Activated CD4-positive, alpha-beta T cell treated with anti-CD3 and anti-CD28 coated beads, Interleukin-2, amount 50 U/mL, for 16 hours (primary cell): ENCODE measurements at regions not wholly inside any gene's neighbourhood (a gene's known extent, or its start where the extent isn't known, plus 50 kb on each side); places are given as distances from the start of the nearest gene placed in this dataset.

Experiments used
- DNase-seq: peaks from one replicate; pipeline ENCODE4 v3.0.0-alpha.2; 2020

DNA sequence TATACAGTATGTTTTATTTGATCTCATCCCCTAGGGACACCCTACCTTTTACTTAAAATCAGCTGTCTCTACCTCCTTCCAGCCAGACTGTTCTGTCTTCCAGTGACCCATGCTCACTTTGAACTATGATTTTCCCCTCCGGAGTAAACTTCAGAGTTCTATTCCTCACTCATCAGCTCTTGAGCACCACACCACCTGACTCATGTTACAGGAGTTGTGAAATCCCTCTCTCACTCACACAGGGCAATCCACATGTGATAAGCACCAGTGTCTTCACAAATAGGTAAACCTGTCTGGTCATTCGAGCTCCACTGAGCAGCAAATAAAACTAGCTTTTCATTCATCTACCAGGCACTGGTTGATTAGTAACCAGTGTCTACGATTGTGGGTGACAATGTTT, 177.3 kb upstream of the BMP4 start:
- no peak for DNase-seq

GRCh38 chr14:54135804-54136280, 179.2 kb upstream of the BMP4 start:
- DNase-seq: no peak

DNA sequence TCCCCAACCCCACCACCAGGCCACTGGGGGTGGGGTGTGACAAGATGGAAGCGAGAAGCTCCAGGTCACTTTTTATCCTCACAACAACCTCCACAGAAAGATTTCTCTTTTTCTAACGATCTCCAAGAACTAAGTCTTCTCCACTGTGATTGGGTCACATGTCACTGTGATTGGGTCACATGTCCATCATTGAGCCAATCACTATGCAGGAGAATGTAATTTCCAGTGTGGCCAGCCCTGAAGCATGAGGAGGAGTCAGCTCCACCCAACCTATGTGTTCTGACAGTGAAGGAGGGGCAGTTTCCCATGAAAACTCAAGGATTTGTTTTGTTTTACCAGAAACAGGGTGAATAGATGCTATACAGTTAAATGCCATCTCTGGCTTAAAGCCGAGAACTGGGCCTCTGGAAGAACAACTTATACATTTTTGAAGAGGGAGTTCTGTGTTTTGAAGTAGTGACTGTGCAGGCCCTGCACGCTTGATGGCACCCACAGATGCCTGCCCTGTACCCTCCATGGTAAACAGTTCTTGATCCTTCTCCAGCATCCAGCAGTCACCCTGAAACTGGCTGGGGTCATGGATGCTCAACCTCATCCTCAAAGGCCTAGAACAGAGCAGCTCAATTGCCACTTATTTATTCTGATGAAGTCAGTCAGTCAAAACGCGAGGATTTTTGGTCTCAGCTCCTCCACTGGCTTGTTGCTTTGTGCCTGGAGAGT, 180.4 kb upstream of the BMP4 start:
- no peak for DNase-seq

DNA sequence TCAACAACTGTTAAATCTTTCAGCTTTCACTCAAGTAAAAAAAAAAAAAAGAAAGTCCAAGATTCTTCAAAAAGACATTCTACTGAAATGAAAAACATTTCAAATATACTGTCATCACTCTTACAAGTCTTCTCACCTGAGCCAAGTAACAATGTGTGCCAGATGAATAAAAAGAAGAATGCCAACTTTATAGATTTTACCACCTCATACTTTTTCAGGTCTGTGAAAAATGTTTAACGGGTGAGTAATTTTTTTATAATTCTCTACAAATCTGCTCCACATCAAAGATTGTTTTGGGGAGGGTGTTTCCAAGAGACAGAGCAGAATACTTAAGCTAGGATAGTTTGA, 181.0 kb upstream of the BMP4 start:
- DNase-seq: no peak

DNA sequence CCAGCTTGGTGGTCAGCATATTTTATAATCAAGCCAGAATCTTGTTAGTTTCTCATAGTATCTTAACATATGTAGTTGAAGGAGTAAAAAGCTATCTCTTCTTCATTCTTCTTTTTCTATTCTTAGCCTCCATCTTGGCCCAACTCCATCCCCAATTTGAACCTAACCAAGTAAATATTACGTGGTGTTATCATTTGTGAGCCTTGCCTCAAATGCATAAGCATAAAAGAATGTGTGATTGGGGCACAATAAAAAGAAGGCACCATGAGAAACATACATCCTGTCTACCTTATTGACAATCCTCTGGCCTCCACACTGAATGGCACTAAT, 181.4 kb upstream of the BMP4 start:
- DNase-seq: no peak

GRCh38 chr14:54138354-54139038, 181.9 kb upstream of the BMP4 start:
- DNase-seq: no peak

DNA sequence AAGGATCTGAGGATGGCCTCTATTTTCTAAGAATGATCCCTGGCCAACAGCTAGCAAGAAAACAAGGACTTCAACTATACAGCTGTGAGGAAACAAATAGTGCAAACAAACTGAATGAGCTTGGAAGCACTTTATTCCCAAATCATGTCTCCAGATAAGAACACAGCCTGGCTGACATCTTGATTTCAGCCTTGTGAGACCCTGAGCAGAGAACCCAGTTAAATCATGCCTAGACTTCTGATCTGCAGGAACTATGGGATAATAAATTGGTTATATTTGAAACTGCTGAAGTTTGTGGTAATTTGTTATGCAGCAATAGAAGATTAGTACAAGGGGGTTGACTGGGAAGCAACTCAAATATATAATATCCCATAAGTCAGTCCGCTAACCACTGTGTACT, 183.9 kb upstream of the BMP4 start:
- DNase-seq: no peak

DNA sequence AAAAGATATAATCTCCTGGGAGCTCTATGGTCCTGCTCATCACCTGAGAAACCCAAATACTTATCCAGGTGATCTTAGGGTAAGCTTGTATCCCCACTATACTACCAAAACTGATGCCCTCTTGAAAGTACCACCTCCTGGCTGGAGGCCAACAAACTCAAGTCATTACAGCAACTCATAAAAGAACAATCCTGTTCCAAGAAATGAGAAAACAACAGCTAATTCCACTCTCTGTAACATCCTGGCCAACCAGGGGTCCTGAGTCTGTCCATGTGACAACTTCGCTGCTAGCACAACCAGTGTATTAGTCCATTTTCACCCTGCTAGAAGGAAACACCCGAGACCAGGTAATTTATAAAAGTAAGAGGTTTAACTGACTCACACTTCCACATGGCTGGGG, 190.0 kb upstream of the BMP4 start:
- DNase-seq: no peak

- DNase-seq: no peak
Observed at GRCh38 chr14:54147282-54147681, 190.7 kb upstream of the BMP4 start.

DNA sequence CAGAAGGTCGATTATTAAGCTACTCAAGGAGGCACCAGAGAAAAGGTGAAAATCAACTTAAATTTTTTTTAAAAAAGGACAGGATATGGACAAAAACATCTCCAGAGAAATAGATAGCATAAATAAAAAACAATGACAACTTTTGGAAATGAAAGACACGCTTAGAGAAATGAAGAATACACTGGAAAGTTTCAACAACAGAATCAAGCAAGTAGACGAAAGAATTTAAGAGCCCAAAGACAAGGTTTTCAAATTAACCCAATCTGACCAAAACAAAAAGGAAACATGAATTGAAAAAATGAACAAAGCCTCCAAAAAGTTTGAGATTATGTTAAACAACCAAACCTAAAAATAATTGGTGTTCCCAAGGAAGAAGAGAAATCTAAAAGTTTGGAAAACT, 191.1 kb upstream of the BMP4 start:
- DNase-seq: no peak

DNA sequence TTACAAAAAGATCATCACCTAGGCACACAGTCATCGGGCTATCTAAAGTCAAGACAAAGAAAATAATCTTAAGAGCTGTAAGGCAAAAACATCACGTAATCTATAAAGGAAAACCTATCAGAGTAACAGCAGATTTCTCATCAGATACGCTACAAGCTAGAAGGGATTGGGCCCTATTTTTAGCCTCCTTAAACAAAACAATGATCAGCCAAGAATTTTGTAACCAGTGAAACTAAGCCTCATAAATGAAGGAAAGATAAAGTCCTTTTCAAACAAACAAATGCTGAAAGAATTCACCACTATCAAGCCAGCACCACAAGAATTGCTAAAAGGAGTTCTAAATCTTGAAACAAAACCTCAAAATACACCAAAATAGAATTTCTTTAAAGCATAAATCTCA, 191.6 kb upstream of the BMP4 start:
- no peak for DNase-seq

GRCh38 chr14:54152351-54152750, 195.7 kb upstream of the BMP4 start:
- DNase-seq: no peak

DNA sequence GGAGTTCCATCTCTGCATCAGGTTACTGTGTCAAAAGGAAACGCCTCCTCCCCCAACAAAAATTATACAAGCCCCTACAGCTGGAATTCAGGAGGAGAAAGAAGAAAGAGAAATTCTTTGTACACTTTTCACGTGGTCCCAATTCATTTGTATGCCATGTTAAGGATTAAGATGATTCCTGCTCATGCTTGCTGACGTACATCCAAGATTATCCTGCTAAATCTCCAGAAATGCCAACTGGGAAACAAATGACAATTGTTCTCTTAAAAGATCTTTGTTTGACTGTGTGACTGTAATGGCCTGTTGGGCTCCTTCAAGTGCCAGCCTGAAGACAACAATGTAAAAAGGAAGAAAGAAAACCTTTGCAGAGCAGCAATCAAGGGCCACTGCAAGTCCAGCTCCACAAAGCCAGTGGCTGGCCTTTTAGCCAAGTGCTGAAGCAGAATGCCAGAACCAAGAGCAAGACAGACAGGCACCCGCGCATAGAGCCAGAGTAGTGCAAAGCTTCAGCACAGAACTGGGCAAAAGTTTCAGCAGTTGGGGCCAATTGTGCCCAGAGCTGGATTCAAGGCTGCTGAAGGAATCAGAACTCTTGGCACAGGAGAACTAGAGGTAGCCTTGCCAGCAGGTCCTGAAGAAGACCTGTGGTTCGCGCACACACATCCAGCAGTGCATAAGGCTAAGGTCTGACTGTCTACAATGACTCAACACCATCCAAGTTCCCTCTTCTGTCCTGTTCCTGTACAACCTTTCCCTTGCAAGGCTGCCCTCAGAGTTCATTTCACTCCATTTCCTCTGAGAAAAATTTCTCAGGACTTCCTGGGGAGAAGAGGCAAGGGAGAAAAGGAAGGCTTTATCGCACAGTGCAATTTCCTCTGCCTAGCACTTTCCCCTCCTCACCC, 209.7 kb upstream of the BMP4 start:
- DNase-seq: no peak

- DNase-seq: no peak
Observed at GRCh38 chr14:54168489-54168888, 211.9 kb upstream of the BMP4 start.

DNA sequence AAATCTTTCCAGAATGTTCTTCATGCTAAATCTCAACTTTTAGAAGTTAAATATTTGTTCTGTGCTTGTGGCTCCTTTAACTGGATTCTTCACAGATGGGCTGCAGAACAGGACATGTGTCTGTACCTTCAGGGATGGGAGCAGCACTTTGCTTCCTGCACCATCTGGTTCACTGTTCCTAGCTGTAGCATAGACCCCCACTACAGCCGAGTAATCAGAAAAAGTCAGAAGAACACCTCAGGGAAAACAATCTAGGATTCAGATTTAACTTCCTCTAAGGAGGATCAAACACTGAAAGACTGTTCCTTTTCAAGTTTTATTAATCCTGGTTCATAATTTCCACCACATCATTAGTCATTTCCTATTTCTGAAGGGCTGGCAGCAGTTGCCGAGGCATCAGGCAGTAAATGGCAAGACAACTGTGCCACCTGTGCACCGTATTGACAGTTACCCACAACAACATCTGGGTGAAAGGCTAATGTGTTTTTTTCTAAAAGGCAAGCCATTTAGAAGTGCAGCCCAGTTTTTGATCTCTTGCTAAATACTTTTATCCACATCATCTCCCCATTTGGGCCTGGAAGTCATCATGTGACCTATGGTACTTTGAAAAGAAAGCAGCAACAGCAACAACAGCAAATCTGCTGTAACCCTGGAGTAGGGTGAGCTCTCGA, 212.8 kb upstream of the BMP4 start:
- DNase-seq: no peak

- no peak for DNase-seq
Observed at GRCh38 chr14:54170301-54170700, 213.7 kb upstream of the BMP4 start.

DNA sequence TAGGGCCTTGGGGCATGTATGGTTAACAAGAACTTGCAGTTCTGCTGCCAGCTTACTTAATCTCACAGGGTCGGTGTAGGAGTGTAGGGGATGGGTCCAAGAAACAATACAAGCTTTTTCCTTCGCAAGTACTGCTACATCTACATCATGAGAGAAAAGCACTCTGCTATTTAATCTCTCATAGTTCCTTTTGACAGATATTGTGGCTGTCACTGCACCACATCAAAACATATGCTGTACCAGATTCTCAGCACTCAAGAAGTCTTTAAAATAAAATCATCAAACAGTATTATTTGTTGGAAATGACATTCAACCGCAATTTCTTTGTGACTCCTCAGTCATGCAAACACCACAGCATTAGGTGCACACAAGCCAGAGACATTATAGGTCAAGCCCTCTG, 215.5 kb upstream of the BMP4 start:
- no peak for DNase-seq

DNA sequence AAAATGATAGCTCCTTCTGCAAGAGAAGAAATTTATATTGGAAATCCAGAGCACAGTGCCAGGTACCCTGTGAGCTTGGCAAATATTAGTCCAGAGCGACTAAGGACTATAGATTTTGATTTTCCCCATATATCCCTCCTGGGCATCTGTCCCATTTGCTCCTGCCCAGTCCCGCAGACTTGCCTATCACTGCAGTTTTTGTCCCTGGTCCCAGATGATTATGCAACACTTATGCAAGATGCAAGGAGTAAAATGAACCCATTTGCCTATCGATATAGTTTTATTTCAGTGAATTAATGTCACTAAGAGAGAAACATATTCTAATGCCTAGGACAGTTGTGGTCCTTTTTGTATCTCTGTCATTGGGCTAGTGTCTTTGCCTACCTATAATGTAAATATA, 215.9 kb upstream of the BMP4 start:
- DNase-seq: no peak

DNA sequence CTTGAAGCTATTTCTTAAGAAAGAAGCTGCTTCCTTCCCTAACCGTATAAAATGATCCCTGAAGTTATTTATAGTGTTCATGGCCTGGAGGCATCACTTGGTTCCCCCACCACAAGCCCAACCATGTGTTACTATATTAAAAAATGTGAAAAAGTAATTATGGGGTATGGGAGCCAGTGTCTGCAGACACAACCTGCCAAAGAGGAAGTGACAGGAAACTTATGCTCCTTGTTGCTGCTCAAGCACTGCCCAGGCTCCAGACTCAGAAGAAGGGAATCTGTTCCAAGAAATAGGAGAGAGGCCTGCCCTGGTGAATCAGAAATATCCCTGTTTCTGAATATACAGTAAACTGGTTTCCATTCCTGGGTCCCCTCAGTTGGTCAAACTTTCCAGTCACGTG, 217.2 kb upstream of the BMP4 start:
- no peak for DNase-seq

GRCh38 chr14:54174457-54174856, 217.8 kb upstream of the BMP4 start:
- no peak for DNase-seq

DNA sequence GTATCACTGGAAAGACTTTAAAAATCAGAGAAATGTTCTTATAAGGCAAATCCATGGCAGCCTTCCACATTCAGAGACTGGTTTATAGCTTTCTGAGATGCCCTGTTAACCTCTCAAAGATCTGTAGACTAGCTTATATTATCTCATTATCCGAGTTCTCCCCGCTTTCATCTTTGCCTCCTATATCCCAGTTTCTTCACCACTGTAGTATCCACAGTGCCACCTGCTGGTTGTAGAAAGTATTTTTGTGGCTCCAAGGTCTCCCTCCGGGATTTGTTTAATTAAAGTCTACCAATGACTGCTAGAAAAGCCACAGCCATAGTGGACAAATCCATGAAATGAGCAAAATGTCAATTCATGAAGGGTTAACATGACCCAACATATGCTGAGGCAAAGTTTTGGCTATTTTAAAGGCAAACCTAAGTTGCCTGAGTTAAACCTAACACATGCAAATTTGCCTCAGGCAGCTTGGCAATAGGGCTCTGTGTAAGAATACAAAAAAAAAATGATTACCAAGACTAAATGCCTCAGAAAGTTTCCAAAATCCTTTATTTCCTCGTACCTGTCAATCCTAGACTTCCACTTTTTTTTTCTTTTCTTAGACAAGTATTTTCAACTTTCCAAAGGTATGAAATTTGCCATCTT, 218.8 kb upstream of the BMP4 start:
- peak; percentile 59 for DNase-seq

GRCh38 chr14:54177019-54177418, 219.8 kb upstream of the CDKN3 start:
- DNase-seq: no peak
